B cell (primary cell): ENCODE measurements at regions not wholly inside any gene's neighbourhood (a gene's known extent, or its start where the extent isn't known, plus 50 kb on each side); places are given as distances from the start of the nearest gene placed in this dataset.

Experiments
- ATAC-seq: fragments of 200-7000 bp; cut with Tn5 transposase; one replicate; pipeline ENCODE4 v1.10.0; 2021; ENCODE audit warnings: low read depth, mild to moderate bottlenecking, moderate number of reproducible peaks, moderate library complexity
- CTCF ChIA-PET: fragments of 350-600 bp; sonication (Branson Sonifier 250); formaldehyde crosslinking; loops from one replicate; lab custom pipeline; 2021; ENCODE audit warnings: antibody characterized with exemption, inconsistent platforms; lab: Charles Lee
- POLR2A ChIA-PET: fragments of 350-600 bp; sonication (Branson Sonifier 250); formaldehyde crosslinking; loops from one replicate; lab custom pipeline; 2021; ENCODE audit warnings: antibody characterized with exemption; lab: Charles Lee
- DNase-seq: peaks from one replicate; pipeline ENCODE4 v3.0.0; 2013
- H2AFZ ChIP-seq: 2 replicates; pipeline ENCODE4 v1.6.1; 2012; ENCODE audit warnings: mild to moderate bottlenecking, low read depth, low read length; ENCODE audit not compliant: insufficient read depth, poor library complexity, severe bottlenecking
- H3K27ac ChIP-seq, 2 donors: 1 replicate in 1 of 2; 2 replicates in 1 of 2; pipeline ENCODE4 v1.5.1; 2012 to 2013; ENCODE audit warnings: low read length in 2 of 2, mild to moderate bottlenecking in 2 of 2, moderate library complexity in 1 of 2
- H3K27me3 ChIP-seq, 4 experiments: fragments of 200-600 bp in 1 of 4; sonication (generic) in 1 of 4; replicated peaks in 1 of 4; 1 replicate in 2 of 4; 2 replicates in 2 of 4; pipeline versions ENCODE4 v1.6.1 to v1.7.0; 2013 to 2016; ENCODE audit warnings: low read length in 3 of 4, mild to moderate bottlenecking in 2 of 4, mixed read lengths in 1 of 4, moderate library complexity in 1 of 4; ENCODE audit not compliant: insufficient read depth in 4 of 4, control insufficient read depth in 3 of 4; ENCODE audit errors: control extremely low read depth in 1 of 4
- H3K36me3 ChIP-seq, 2 experiments: replicated peaks in 1 of 2; 1 replicate in 1 of 2; 2 replicates in 1 of 2; pipeline versions ENCODE4 v1.6.1 to v1.7.1; 2013; ENCODE audit warnings: low read length in 1 of 2; ENCODE audit not compliant: insufficient read depth in 2 of 2, control insufficient read depth in 1 of 2; ENCODE audit errors: control extremely low read depth in 1 of 2, extremely low read depth in 1 of 2
- H3K4me1 ChIP-seq, 2 donors: fragments of 200-600 bp in 1 of 2; sonication (generic) in 1 of 2; 1 replicate in 1 of 2; 2 replicates in 1 of 2; pipeline versions ENCODE4 v1.5.1 to v1.6.1; 2013 to 2017; ENCODE audit warnings: low read length in 2 of 2; ENCODE audit not compliant: control insufficient read depth in 2 of 2, insufficient read depth in 2 of 2
- H3K4me2 ChIP-seq: replicated peaks from 2 replicates; pipeline ENCODE3; 2012; ENCODE audit warnings: mild to moderate bottlenecking, low read depth, low read length; ENCODE audit not compliant: poor library complexity, severe bottlenecking
- H3K4me3 ChIP-seq, 5 experiments: fragments of 200-600 bp in 1 of 5; sonication (generic) in 1 of 5; 1 replicate in 3 of 5; 2 replicates in 2 of 5; pipeline versions ENCODE4 v1.5.1 to v1.7.0; 2011 to 2016; ENCODE audit warnings: low read length in 4 of 5, mild to moderate bottlenecking in 4 of 5, low read depth in 2 of 5, control low read depth in 1 of 5, moderate library complexity in 1 of 5; ENCODE audit not compliant: insufficient read depth in 1 of 5; ENCODE audit errors: control extremely low read depth in 1 of 5, extremely low read depth in 1 of 5
- H3K79me2 ChIP-seq: fragments of 200-600 bp; sonication (generic); one replicate; pipeline ENCODE4 v1.6.0; 2016; ENCODE audit warnings: low read length; ENCODE audit not compliant: control insufficient read depth, insufficient read depth
- H3K9ac ChIP-seq: fragments of 200-600 bp; sonication (generic); 2 replicates; pipeline ENCODE4 v1.6.1; 2017; ENCODE audit warnings: mild to moderate bottlenecking, low read length, moderate library complexity
- H3K9me3 ChIP-seq, 3 donors: one replicate each; pipeline versions ENCODE4 v1.6.1 to v1.7.1; 2013; ENCODE audit warnings: low read length in 2 of 3; ENCODE audit not compliant: control insufficient read depth in 2 of 3, insufficient read depth in 1 of 3; ENCODE audit errors: control extremely low read depth in 1 of 3
- H4K20me1 ChIP-seq: 2 replicates; pipeline ENCODE4 v1.6.0; 2012; ENCODE audit warnings: mild to moderate bottlenecking, low read length; ENCODE audit not compliant: insufficient read depth, control insufficient read depth, poor library complexity, severe bottlenecking
- H3K27ac Mint-ChIP-seq: one replicate; pipeline ENCODE4 v1.8.0; 2021; ENCODE audit warnings: mixed read lengths
- H3K27me3 Mint-ChIP-seq: one replicate; pipeline ENCODE4 v1.8.0; 2021; ENCODE audit warnings: mixed read lengths
- H3K4me1 Mint-ChIP-seq: one replicate; pipeline ENCODE4 v1.8.0; 2021; ENCODE audit warnings: mixed read lengths
- H3K4me3 Mint-ChIP-seq: one replicate; pipeline ENCODE4 v1.8.0; 2021; ENCODE audit warnings: mixed read lengths
- H3K9me3 Mint-ChIP-seq: one replicate; pipeline ENCODE4 v1.8.0; 2022; ENCODE audit warnings: mixed read lengths; ENCODE audit not compliant: insufficient read depth
- EZH2 ChIP-seq: IDR thresholded peaks from 2 replicates; pipeline ENCODE4 v1.6.1; 2012; ENCODE audit warnings: borderline replicate concordance, low read depth, mild to moderate bottlenecking, moderate library complexity, low read length; ENCODE audit not compliant: insufficient read depth, poor library complexity, severe bottlenecking
- WGBS: methylation state at CpG from one replicate; pipeline ENCODE4 v1.1.5; 2013; ENCODE audit warnings: missing lambda C conversion rate; ENCODE audit not compliant: insufficient coverage; 5-methylcytosine and 5-hydroxymethylcytosine counted together
- intact Hi-C: fragments of 100-400 bp; cut with micrococcal nuclease; formaldehyde crosslinking; loops from one replicate; pipeline ENCODE4 v1.10.0; 2022
- TF ChIP-seq, protein P1 (sequence below): fragments of 200-600 bp; IDR thresholded peaks from one replicate; pipeline ENCODE4 v1.8.0; 2022; ENCODE audit warnings: antibody characterized with exemption, mild to moderate bottlenecking

DNA sequence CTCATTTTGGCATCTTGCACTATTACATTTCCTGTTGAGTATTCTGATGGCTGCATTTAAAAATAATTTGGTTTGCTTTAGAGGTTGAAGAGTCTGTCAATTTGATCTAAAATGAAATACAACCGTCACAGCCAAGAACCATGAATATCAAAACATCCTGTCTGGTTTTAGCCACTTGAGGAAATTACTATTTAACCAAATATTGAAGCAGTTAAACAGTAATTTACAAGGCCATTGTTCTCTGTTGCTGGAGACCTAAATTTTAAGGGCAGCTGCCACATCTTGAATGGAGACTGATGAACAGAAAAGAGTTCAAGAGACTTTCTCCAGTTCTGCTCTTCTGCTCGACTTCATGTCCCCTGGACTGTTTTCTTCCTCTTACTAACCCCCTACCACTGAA, 549.4 kb downstream of the LRRC70 start:
- H4K20me1 ChIP-seq = no peaks in the 10 kb centered on the region
- H3K9me3 ChIP-seq = no peaks in the 10 kb centered on the region
- Mint-ChIP-seq H3K27me3 (no peaks in the 10 kb centered on the region), H3K9me3 (no peaks in the 10 kb centered on the region), H3K4me1 (no peaks in the 10 kb centered on the region), H3K27ac (no peak overlapping the region), H3K4me3 (no peak overlapping the region)
- H3K9ac ChIP-seq = no peak overlapping the region
- H2AFZ ChIP-seq = no peak overlapping the region
- ATAC-seq = no peak
- ChIA-PET CTCF (no interaction called here), POLR2A (no interaction called here)
- intact Hi-C loops = no loop called here
- H3K27me3 ChIP-seq = no peaks in the 10 kb centered on the region
- H3K79me2 ChIP-seq = no peaks in the 10 kb centered on the region
- H3K4me2 ChIP-seq = no peak overlapping the region
- no peak for DNase-seq
- no peaks in the 10 kb centered on the region for H3K36me3 ChIP-seq
- WGBS = no CpG with 5 or more reads among the region's 2 CpGs
- no peak overlapping the region for H3K27ac ChIP-seq
- H3K4me1 ChIP-seq = no peaks in the 10 kb centered on the region
- H3K4me3 ChIP-seq = no peak overlapping the region
- no peak for TF ChIP-seq EZH2
- TF ChIP-seq, protein P1, sequence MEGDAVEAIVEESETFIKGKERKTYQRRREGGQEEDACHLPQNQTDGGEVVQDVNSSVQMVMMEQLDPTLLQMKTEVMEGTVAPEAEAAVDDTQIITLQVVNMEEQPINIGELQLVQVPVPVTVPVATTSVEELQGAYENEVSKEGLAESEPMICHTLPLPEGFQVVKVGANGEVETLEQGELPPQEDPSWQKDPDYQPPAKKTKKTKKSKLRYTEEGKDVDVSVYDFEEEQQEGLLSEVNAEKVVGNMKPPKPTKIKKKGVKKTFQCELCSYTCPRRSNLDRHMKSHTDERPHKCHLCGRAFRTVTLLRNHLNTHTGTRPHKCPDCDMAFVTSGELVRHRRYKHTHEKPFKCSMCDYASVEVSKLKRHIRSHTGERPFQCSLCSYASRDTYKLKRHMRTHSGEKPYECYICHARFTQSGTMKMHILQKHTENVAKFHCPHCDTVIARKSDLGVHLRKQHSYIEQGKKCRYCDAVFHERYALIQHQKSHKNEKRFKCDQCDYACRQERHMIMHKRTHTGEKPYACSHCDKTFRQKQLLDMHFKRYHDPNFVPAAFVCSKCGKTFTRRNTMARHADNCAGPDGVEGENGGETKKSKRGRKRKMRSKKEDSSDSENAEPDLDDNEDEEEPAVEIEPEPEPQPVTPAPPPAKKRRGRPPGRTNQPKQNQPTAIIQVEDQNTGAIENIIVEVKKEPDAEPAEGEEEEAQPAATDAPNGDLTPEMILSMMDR = no peak

DNA sequence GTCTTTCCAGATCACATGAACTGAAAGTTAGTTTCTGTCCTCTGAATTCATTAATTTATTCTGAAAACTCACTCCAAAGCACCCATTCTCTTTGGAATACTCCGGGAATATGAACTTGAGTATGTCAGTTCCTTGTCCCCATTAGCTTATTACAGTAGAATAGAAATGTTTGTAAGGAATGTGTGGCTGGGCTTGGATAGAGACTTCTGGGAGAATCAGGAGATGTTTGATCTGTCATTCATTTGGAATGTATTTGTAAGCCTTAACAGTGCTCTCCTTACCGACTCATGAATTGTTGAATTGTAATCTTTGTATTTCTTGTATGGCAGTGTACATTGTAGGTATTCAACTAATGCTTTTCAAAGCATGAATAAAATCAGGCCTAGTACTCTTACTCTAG, 548.4 kb downstream of the LRRC70 start:
- ATAC-seq (no peak), DNase-seq (no peak)
- Histone ChIP-seq H4K20me1 (no peaks in the 10 kb centered on the region), H3K9ac (no peak overlapping the region), H3K27me3 (no peaks in the 10 kb centered on the region), H3K79me2 (no peaks in the 10 kb centered on the region), H3K27ac (no peak overlapping the region), H2AFZ (no peak overlapping the region), H3K4me3 (no peak overlapping the region), H3K36me3 (no peaks in the 10 kb centered on the region), H3K4me1 (no peaks in the 10 kb centered on the region), H3K4me2 (no peak overlapping the region), H3K9me3 (no peaks in the 10 kb centered on the region)
- TF ChIP-seq, protein P1 = no peak
- Mint-ChIP-seq H3K4me1 (no peaks in the 10 kb centered on the region), H3K9me3 (no peaks in the 10 kb centered on the region), H3K4me3 (no peak overlapping the region), H3K27me3 (no peaks in the 10 kb centered on the region), H3K27ac (no peak overlapping the region)
- POLR2A ChIA-PET = no interaction called here
- intact Hi-C loops = no loop called here
- CTCF ChIA-PET = no interaction called here
- no CpG with 5 or more reads among the region's 2 CpGs for WGBS
